SIG-M5 treated with dmso at 0.1 percent for 504 hours (cell line): ENCODE measurements at regions not wholly inside any gene's neighbourhood (a gene's known extent, or its start where the extent isn't known, plus 50 kb on each side); places are given as distances from the start of the nearest gene placed in this dataset.

Experiments used
- DNase-seq: peaks from one replicate; lab custom pipeline; 2025; ENCODE audit not compliant: unreplicated experiment; lab: John Stamatoyannopoulos, UW

- no peak for DNase-seq
These were observed 50.3 kb upstream of the SORBS2 start for GRCh38 chr4:185862340-185862739.

- DNase-seq = no peak
These were observed 52.0 kb upstream of the SORBS2 start for GRCh38 chr4:185863946-185864345.

GRCh38 chr4:185865901-185866328, 53.9 kb upstream of the SORBS2 start:
- DNase-seq = no peak

- DNase-seq = no peak
These were observed 55.8 kb upstream of the SORBS2 start for GRCh38 chr4:185867770-185868169.

- DNase-seq = no peak
These were observed 57.0 kb upstream of the SORBS2 start for GRCh38 chr4:185868983-185869382.

- no peak for DNase-seq
These were observed 57.4 kb upstream of the SORBS2 start for GRCh38 chr4:185869427-185869826.

- DNase-seq = no peak
These were observed 58.4 kb upstream of the SORBS2 start for GRCh38 chr4:185870366-185870765.

GRCh38 chr4:185872747-185873380, 60.9 kb upstream of the SORBS2 start:
- no peak for DNase-seq

- DNase-seq = no peak
These were observed 62.7 kb upstream of the SORBS2 start for GRCh38 chr4:185874516-185875230.

GRCh38 chr4:185875316-185875907, 63.4 kb upstream of the SORBS2 start:
- no peak for DNase-seq

GRCh38 chr4:185878633-185879032, 66.6 kb upstream of the SORBS2 start:
- DNase-seq = no peak

GRCh38 chr4:185879666-185880312, 67.8 kb upstream of the SORBS2 start:
- DNase-seq = no peak

- DNase-seq = no peak
These were observed 68.6 kb upstream of the SORBS2 start for GRCh38 chr4:185880571-185880970.

- no peak for DNase-seq
These were observed 69.4 kb upstream of the SORBS2 start for GRCh38 chr4:185881430-185881829.

GRCh38 chr4:185883591-185883990, 71.6 kb upstream of the SORBS2 start:
- DNase-seq = no peak

- DNase-seq = no peak
These were observed 73.1 kb upstream of the SORBS2 start for GRCh38 chr4:185885075-185885474.

- no peak for DNase-seq
These were observed 73.6 kb upstream of the SORBS2 start for GRCh38 chr4:185885604-185886003.

GRCh38 chr4:185886832-185887524, 75.0 kb upstream of the SORBS2 start:
- peak; percentile 21 for DNase-seq

GRCh38 chr4:185888676-185889075, 76.7 kb upstream of the SORBS2 start:
- no peak for DNase-seq

GRCh38 chr4:185889585-185889984, 77.6 kb upstream of the SORBS2 start:
- DNase-seq = no peak

- no peak for DNase-seq
These were observed 78.2 kb upstream of the SORBS2 start for GRCh38 chr4:185890196-185890595.
